PC-9 (cell line): ENCODE measurements at regions not wholly inside any gene's neighbourhood (a gene's known extent, or its start where the extent isn't known, plus 50 kb on each side); places are given as distances from the start of the nearest gene placed in this dataset.

Experiments used
- CTCF ChIP-seq: fragments of 200-600 bp; sonication (generic); conservative IDR thresholded peaks from 2 replicates; pipeline ENCODE4 v1.6.1; 2017; ENCODE audit warnings: mixed run types, antibody characterized with exemption, mild to moderate bottlenecking, moderate library complexity
- EZH2 ChIP-seq: fragments of 200-600 bp; sonication (generic); IDR thresholded peaks from 2 replicates; pipeline ENCODE4 v1.8.0; 2017; ENCODE audit warnings: antibody characterized with exemption, low read depth

GRCh38 chr5:102018279-102018678 is 277.8 kb downstream of the SLCO4C1 start:
- TF ChIP-seq CTCF (no peak), EZH2 (no peak)
